Gastroesophageal sphincter (tissue), 4 donors: ENCODE measurements at regions not wholly inside any gene's neighbourhood (a gene's known extent, or its start where the extent isn't known, plus 50 kb on each side); places are given as distances from the start of the nearest gene placed in this dataset.

Experiments
- ATAC-seq: fragments of 150-250 bp; one replicate; pipeline ENCODE4 v1.9.1; 2016; ENCODE audit warnings: mild to moderate bottlenecking, moderate library complexity
- H3K27ac ChIP-seq, 4 donors: fragments of 200-600 bp; sonication (generic) in 3 of 4; 1 replicate in 3 of 4; 2 replicates in 1 of 4; pipeline ENCODE4 v1.5.1; 2016 to 2019
- H3K27me3 ChIP-seq: fragments of 200-600 bp; sonication (generic); one replicate; pipeline ENCODE4 v1.5.1; 2019
- H3K36me3 ChIP-seq, 2 donors: fragments of 200-600 bp; sonication (generic); one replicate each; pipeline ENCODE4 v1.5.1; 2019; ENCODE audit warnings: control low read depth in 1 of 2
- H3K4me1 ChIP-seq, 3 donors: fragments of 200-600 bp; sonication (generic); 1 replicate in 2 of 3; 2 replicates in 1 of 3; pipeline ENCODE4 v1.5.1; 2016 to 2019; ENCODE audit warnings: control low read depth in 2 of 3
- H3K4me3 ChIP-seq, 2 donors: fragments of 200-600 bp; sonication (generic); one replicate each; pipeline ENCODE4 v1.5.1; 2019; ENCODE audit warnings: mild to moderate bottlenecking in 1 of 2, moderate library complexity in 1 of 2
- H3K9me3 ChIP-seq, 3 donors: fragments of 200-600 bp; sonication (generic); one replicate each; pipeline ENCODE4 v1.5.1; 2017 to 2019; ENCODE audit warnings: control low read depth in 2 of 3
- CTCF ChIP-seq, 4 experiments: fragments of 200-600 bp in 2 of 4; fragments of 450-650 bp in 2 of 4; sonication (generic) in 1 of 4; IDR thresholded peaks; one replicate each; pipeline ENCODE4 v1.5.1; 2017 to 2019; ENCODE audit warnings: antibody characterized with exemption in 4 of 4, mild to moderate bottlenecking in 2 of 4, moderate library complexity in 2 of 4
- EP300 ChIP-seq: sonication (generic); formaldehyde crosslinking; IDR thresholded peaks from one replicate; pipeline ENCODE4 v1.6.1; 2017; ENCODE audit warnings: antibody characterized with exemption, mild to moderate bottlenecking
- POLR2A ChIP-seq, 2 donors: fragments of 450-650 bp; IDR thresholded peaks; one replicate each; pipeline ENCODE4 v1.6.1; 2017; ENCODE audit warnings: antibody characterized with exemption in 2 of 2, mild to moderate bottlenecking in 2 of 2, moderate library complexity in 1 of 2
- POLR2AphosphoS5 ChIP-seq: sonication (generic); formaldehyde crosslinking; IDR thresholded peaks from one replicate; pipeline ENCODE4 v1.6.1; 2017; ENCODE audit warnings: antibody characterized with exemption
- WGBS, 2 donors: methylation state at CpG; one replicate each; pipeline ENCODE4 v1.1.5; 2018; ENCODE audit warnings: low coverage in 1 of 2; 5-methylcytosine and 5-hydroxymethylcytosine counted together

GRCh38 chr5:104538734-104539133, 976.1 kb upstream of the NUDT12 start:
- no peaks in the 10 kb centered on the region for H3K9me3 ChIP-seq
- no peak for TF ChIP-seq EP300
- no peak for TF ChIP-seq POLR2AphosphoS5
- no peak for TF ChIP-seq CTCF (IDR thresholded peaks at IDR 0.05)
- TF ChIP-seq POLR2A (IDR thresholded peaks at IDR 0.05), result no peak
- H3K4me1 ChIP-seq, result peaks cover 0 to 8% (median 0%) of the 10 kb centered on the region in 3 donors
- 72 to 85% methylated on average over 5 to 6 of the region's 6 CpGs for WGBS, 2 donors
- no peaks in the 10 kb centered on the region for H3K27me3 ChIP-seq
- ATAC-seq, result no peak
- H3K36me3 ChIP-seq, result no peaks in the 10 kb centered on the region
- no peak overlapping the region for H3K4me3 ChIP-seq
- H3K27ac ChIP-seq, result no peak overlapping the region

DNA sequence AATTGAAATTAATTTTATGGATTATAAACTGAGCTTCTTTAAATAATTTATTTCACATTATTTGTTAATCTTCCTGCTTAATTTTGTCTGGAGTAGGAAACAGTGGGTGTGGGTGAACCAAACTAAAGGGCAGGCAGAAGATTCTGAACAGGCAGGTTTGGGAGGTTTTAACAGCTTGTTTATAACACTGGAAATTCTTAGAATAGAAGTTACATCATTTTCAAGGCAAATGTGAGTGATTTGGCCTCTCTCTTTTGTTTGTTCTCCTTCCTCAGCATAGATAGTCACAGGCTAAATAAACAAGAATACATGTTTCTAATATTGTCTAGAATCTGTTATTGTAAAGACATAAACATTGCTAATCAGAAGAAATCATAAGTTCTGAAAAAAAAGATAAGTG, 970.9 kb upstream of the NUDT12 start:
- no peaks in the 10 kb centered on the region for H3K27me3 ChIP-seq
- no peak overlapping the region for H3K27ac ChIP-seq
- no peak for TF ChIP-seq EP300
- TF ChIP-seq POLR2A (IDR thresholded peaks at IDR 0.05), result no peak
- TF ChIP-seq POLR2AphosphoS5, result no peak
- no peak for TF ChIP-seq CTCF (IDR thresholded peaks at IDR 0.05)
- no peak overlapping the region for H3K4me3 ChIP-seq
- H3K36me3 ChIP-seq, result no peaks in the 10 kb centered on the region
- no peak for ATAC-seq
- H3K4me1 ChIP-seq, result no peaks in the 10 kb centered on the region
- no peaks in the 10 kb centered on the region for H3K9me3 ChIP-seq

DNA sequence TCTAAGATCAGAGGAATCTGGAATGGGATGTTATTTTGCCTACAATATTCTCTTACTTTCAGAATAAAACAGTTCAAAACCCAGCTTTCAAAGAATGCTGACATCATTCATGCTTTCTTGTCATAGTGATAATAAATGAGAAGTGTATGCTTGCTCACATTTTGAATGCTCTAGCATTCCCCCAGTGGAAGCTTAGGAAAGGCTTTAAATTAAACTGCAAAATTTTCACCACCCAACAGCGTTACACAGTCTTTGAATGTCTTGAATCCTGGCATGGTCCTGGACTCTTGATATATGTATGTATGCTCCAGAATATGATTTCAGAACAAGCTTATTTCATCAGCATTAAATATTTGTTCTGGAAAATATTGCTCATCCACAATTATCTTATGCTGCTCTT, 964.3 kb upstream of the NUDT12 start:
- 70 to 83% methylated on average over 1 of the region's 1 CpG for WGBS, 2 donors
- Histone ChIP-seq H3K27me3 (no peaks in the 10 kb centered on the region), H3K4me3 (no peak overlapping the region), H3K36me3 (no peaks in the 10 kb centered on the region), H3K4me1 (no peaks in the 10 kb centered on the region), H3K27ac (no peak overlapping the region), H3K9me3 (peaks cover 0 to 4% (median 0%) of the 10 kb centered on the region in 3 donors)
- ATAC-seq, result no peak
- TF ChIP-seq CTCF (IDR thresholded peaks at IDR 0.05) (no peak), POLR2A (IDR thresholded peaks at IDR 0.05) (no peak), EP300 (no peak), POLR2AphosphoS5 (no peak)

DNA sequence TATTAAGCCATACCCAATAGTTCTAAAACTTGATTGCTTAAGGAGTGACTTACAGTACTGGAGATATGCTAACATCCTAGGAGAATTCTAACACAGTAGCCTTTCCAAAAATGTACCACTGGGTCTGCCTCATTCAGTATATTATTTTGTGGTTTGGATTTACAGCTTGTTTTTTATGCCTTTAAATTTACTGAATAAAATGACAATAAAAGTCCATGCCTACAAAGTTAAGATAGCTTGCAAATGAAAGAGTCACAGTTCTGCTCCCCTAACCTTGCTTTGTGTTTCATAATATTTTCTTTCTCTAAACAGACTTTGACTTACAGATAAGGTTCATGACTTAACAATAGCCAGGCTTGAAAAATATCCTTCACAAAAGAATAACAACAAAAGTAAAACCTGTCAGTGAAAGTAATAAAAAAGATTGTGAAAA, 951.1 kb upstream of the NUDT12 start:
- no peak overlapping the region for H3K27ac ChIP-seq
- H3K27me3 ChIP-seq, result no peaks in the 10 kb centered on the region
- no peak for ATAC-seq
- no peaks in the 10 kb centered on the region for H3K36me3 ChIP-seq
- H3K4me3 ChIP-seq, result no peak overlapping the region
- peaks cover 0 to 18% (median 0%) of the 10 kb centered on the region in 3 donors for H3K9me3 ChIP-seq
- TF ChIP-seq EP300, result no peak
- TF ChIP-seq CTCF (IDR thresholded peaks at IDR 0.05), result no peak
- TF ChIP-seq POLR2A (IDR thresholded peaks at IDR 0.05), result no peak
- TF ChIP-seq POLR2AphosphoS5, result no peak
- no peaks in the 10 kb centered on the region for H3K4me1 ChIP-seq

DNA sequence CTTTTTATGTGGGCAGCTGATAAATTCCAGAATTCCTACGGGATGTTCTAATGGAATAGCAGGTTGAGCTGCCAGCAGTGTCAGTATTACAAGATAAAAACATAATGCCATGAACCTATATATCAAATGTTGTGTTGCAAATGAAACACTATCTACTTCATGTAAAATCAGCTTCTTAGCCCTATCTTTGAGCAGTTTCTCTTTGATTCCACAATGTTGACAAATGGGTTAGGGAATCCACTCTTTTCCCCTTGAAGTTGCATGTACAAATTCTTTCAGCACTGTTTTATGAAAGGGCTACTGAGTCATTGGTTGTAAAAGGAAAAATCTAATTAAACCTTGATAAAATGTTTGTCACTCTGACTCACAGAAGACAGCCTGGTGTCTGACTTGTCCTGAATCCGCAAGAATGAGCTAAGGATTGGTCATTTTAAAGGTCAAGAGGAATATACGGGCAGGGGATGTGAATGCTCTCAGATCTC, 950.6 kb upstream of the NUDT12 start:
- Histone ChIP-seq H3K4me1 (no peaks in the 10 kb centered on the region), H3K9me3 (peaks cover 0 to 18% (median 0%) of the 10 kb centered on the region in 3 donors), H3K4me3 (no peak overlapping the region), H3K36me3 (no peaks in the 10 kb centered on the region), H3K27me3 (no peaks in the 10 kb centered on the region), H3K27ac (no peak overlapping the region)
- no peak for ATAC-seq
- no peak for TF ChIP-seq EP300
- no peak for TF ChIP-seq CTCF (IDR thresholded peaks at IDR 0.05)
- TF ChIP-seq POLR2AphosphoS5, result no peak
- no peak for TF ChIP-seq POLR2A (IDR thresholded peaks at IDR 0.05)
- WGBS, 2 donors, result 28 to 56% methylated on average over 2 to 3 of the region's 3 CpGs
